ENCODE measurements at regions not wholly inside any gene's neighbourhood (a gene's known extent, or its start where the extent isn't known, plus 50 kb on each side); places are given as distances from the start of the nearest gene placed in this dataset.
"Not testable (repeated sequence)": the region's sequence is repeated elsewhere in the genome, so short reads cannot be mapped to it uniquely, and the experiment has no call there.

GRCh38 chr6:155858906-155859305 lies 403.3 kb upstream of the NOX3 start:
- intact Hi-C loops (cut with DNase I); ATAC-seq; DNase-seq (ENCODE audit: missing footprints): not testable (repeated sequence)

- intact Hi-C loops (cut with DNase I), result no loop called here
- no peak for ATAC-seq
- no peak for DNase-seq (ENCODE audit: missing footprints)
Measured at GRCh38 chr6:155854787-155855186, 399.1 kb upstream of the NOX3 start.

GRCh38 chr6:155853011-155853410 lies 397.4 kb upstream of the NOX3 start:
- no peak for DNase-seq (ENCODE audit: missing footprints)
- intact Hi-C loops (cut with DNase I), result no loop called here

GRCh38 chr6:155850408-155850841 lies 394.8 kb upstream of the NOX3 start:
- DNase-seq (ENCODE audit: missing footprints) (no peak), ATAC-seq (no peak)
- intact Hi-C loops (cut with DNase I), result no loop called here

More at GRCh38 chr6:155853011-155853410, 397.4 kb upstream of the NOX3 start:
- ATAC-seq, result no peak

GRCh38 chr6:155847711-155848110 lies 392.1 kb upstream of the NOX3 start:
- ATAC-seq (no peak), DNase-seq (ENCODE audit: missing footprints) (no peak)
- intact Hi-C loops (cut with DNase I), result no loop called here

- DNase-seq (ENCODE audit: missing footprints), result no peak
- intact Hi-C loops (cut with DNase I), result no loop called here
Measured at GRCh38 chr6:155837474-155837873, 381.8 kb upstream of the NOX3 start.

GRCh38 chr6:155832596-155832995 lies 377.0 kb upstream of the NOX3 start:
- DNase-seq (ENCODE audit: missing footprints), result no peak
- intact Hi-C loops (cut with DNase I), result no loop called here
- no peak for ATAC-seq

More at GRCh38 chr6:155837474-155837873, 381.8 kb upstream of the NOX3 start:
- ATAC-seq, result no peak

GRCh38 chr6:155830531-155830930 lies 374.9 kb upstream of the NOX3 start:
- no peak for DNase-seq (ENCODE audit: missing footprints)
- intact Hi-C loops (cut with DNase I), result no loop called here
- ATAC-seq, result no peak

GRCh38 chr6:155829646-155830045 lies 374.0 kb upstream of the NOX3 start:
- intact Hi-C loops (cut with DNase I), result no loop called here
- DNase-seq (ENCODE audit: missing footprints) (no peak), ATAC-seq (no peak)

- intact Hi-C loops (cut with DNase I), result no loop called here
- no peak for ATAC-seq
- no peak for DNase-seq (ENCODE audit: missing footprints)
Measured at GRCh38 chr6:155828989-155829388, 373.4 kb upstream of the NOX3 start.

GRCh38 chr6:155818698-155819097 lies 363.1 kb upstream of the NOX3 start:
- ATAC-seq, result no peak
- intact Hi-C loops (cut with DNase I), result no loop called here
- DNase-seq (ENCODE audit: missing footprints), result no peak

- ATAC-seq (no peak), DNase-seq (ENCODE audit: missing footprints) (no peak)
- intact Hi-C loops (cut with DNase I), result no loop called here
Measured at GRCh38 chr6:155813548-155813947, 357.9 kb upstream of the NOX3 start.

GRCh38 chr6:155807243-155807642 lies 351.6 kb upstream of the NOX3 start:
- DNase-seq (ENCODE audit: missing footprints) (no peak), ATAC-seq (no peak)
- intact Hi-C loops (cut with DNase I), result no loop called here

- intact Hi-C loops (cut with DNase I), result no loop called here
- DNase-seq (ENCODE audit: missing footprints) (no peak), ATAC-seq (no peak)
Measured at GRCh38 chr6:155801046-155801445, 345.4 kb upstream of the NOX3 start.

- ATAC-seq; intact Hi-C loops (cut with DNase I); DNase-seq (ENCODE audit: missing footprints): not testable (repeated sequence)
Measured at GRCh38 chr6:155798876-155799275, 343.2 kb upstream of the NOX3 start.

GRCh38 chr6:155795173-155795796 lies 339.6 kb upstream of the NOX3 start:
- intact Hi-C loops (cut with DNase I), result no loop called here
- DNase-seq (ENCODE audit: missing footprints) (no peak), ATAC-seq (no peak)

- DNase-seq (ENCODE audit: missing footprints) (no peak), ATAC-seq (no peak)
- intact Hi-C loops (cut with DNase I), result no loop called here
Measured at GRCh38 chr6:155791891-155792290, 336.3 kb upstream of the NOX3 start.

- ATAC-seq (no peak), DNase-seq (ENCODE audit: missing footprints) (no peak)
- intact Hi-C loops (cut with DNase I), result no loop called here
Measured at GRCh38 chr6:155791186-155791585, 335.5 kb upstream of the NOX3 start.

GRCh38 chr6:155787168-155787567 lies 331.5 kb upstream of the NOX3 start:
- ATAC-seq (no peak), DNase-seq (ENCODE audit: missing footprints) (no peak)
- intact Hi-C loops (cut with DNase I), result no loop called here

GRCh38 chr6:155786528-155786927 lies 330.9 kb upstream of the NOX3 start:
- DNase-seq (ENCODE audit: missing footprints) (no peak), ATAC-seq (no peak)
- intact Hi-C loops (cut with DNase I), result no loop called here

Measured in Right ventricle myocardium inferior (tissue), 1 donor.